Activated CD8-positive, alpha-beta T cell treated with anti-CD3 and anti-CD28 coated beads for 36 hours (primary cell): ENCODE measurements at regions not wholly inside any gene's neighbourhood (a gene's known extent, or its start where the extent isn't known, plus 50 kb on each side); places are given as distances from the start of the nearest gene placed in this dataset.
"Not testable (repeated sequence)": the region's sequence is repeated elsewhere in the genome, so short reads cannot be mapped to it uniquely, and the experiment has no call there.

Experiments used
- ATAC-seq: fragments of 200-7000 bp; cut with Tn5 transposase; one replicate; pipeline ENCODE4 v1.10.0; 2021; ENCODE audit warnings: mild to moderate bottlenecking, moderate library complexity
- CTCF ChIA-PET: fragments of 350-600 bp; sonication (Branson Sonifier 250); formaldehyde crosslinking; loops from one replicate; lab custom pipeline; 2021; ENCODE audit warnings: antibody characterized with exemption; lab: Charles Lee
- POLR2A ChIA-PET: fragments of 350-600 bp; sonication (Branson Sonifier 250); formaldehyde crosslinking; loops from one replicate; lab custom pipeline; 2021; ENCODE audit warnings: antibody characterized with exemption; lab: Charles Lee
- DNase-seq: peaks from one replicate; pipeline ENCODE4 v3.0.0-alpha.2; 2020
- H3K27ac Mint-ChIP-seq: one replicate; pipeline ENCODE4 v1.8.0; 2021; ENCODE audit warnings: mild to moderate bottlenecking, mixed read lengths
- H3K27me3 Mint-ChIP-seq: one replicate; pipeline ENCODE4 v1.8.0; 2021; ENCODE audit warnings: mixed read lengths
- H3K36me3 Mint-ChIP-seq: one replicate; pipeline ENCODE4 v1.8.0; 2021; ENCODE audit warnings: low read depth, mixed read lengths
- H3K4me1 Mint-ChIP-seq: one replicate; pipeline ENCODE4 v1.8.0; 2021; ENCODE audit warnings: low read depth, mixed read lengths
- H3K4me3 Mint-ChIP-seq: one replicate; pipeline ENCODE4 v1.8.0; 2021; ENCODE audit warnings: mild to moderate bottlenecking, moderate library complexity, mixed read lengths
- H3K9me3 Mint-ChIP-seq: one replicate; pipeline ENCODE4 v1.8.0; 2021; ENCODE audit warnings: mixed read lengths
- intact Hi-C: fragments of 100-400 bp; cut with micrococcal nuclease; formaldehyde crosslinking; loops from one replicate; pipeline ENCODE4 v1.10.0; 2022
- TF ChIP-seq, protein P1 (sequence below): fragments of 200-600 bp; IDR thresholded peaks from one replicate; pipeline ENCODE4 v1.8.0; 2022; ENCODE audit warnings: antibody characterized with exemption, mild to moderate bottlenecking

DNA sequence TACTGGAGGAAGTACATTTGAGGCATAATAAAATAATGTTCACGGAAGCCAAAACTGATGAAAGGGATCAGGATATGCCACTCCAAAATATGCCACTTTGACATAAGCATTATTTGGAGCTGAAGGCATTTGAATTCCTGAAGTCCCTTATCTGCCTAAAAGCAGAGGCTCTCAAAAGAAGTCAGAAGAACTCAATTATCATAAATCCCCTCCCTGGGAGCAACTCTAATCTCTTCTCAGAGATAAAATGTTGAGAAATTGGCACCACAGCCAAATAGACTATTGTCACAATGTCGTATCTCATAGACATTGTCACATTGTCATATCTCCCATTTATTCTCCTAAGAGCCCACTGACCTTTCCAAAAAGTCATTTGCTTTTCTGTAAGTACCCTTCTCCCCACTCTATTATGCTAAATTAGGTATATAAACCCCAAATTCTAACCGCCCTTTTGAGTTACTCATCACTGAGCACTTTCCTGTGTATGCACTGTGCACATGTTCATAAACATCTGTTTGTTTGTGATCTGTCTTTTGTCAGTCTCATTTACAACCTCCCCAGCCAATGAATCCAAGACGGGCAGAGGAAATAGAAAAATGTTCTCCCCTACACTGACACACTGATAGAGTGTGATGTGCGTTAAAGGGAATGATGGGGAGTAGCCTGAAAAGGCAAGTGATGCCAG, 78.5 kb upstream of the NAF1 start:
- Mint-ChIP-seq H3K27me3 (peaks cover 11% of the 10 kb centered on the region), H3K4me1 (no peaks in the 10 kb centered on the region), H3K36me3 (no peaks in the 10 kb centered on the region), H3K4me3 (no peak overlapping the region), H3K9me3 (no peaks in the 10 kb centered on the region), H3K27ac (no peak overlapping the region)
- ChIA-PET CTCF (no interaction called here), POLR2A (no interaction called here)
- ATAC-seq (no peak), DNase-seq (no peak)
- TF ChIP-seq, protein P1, sequence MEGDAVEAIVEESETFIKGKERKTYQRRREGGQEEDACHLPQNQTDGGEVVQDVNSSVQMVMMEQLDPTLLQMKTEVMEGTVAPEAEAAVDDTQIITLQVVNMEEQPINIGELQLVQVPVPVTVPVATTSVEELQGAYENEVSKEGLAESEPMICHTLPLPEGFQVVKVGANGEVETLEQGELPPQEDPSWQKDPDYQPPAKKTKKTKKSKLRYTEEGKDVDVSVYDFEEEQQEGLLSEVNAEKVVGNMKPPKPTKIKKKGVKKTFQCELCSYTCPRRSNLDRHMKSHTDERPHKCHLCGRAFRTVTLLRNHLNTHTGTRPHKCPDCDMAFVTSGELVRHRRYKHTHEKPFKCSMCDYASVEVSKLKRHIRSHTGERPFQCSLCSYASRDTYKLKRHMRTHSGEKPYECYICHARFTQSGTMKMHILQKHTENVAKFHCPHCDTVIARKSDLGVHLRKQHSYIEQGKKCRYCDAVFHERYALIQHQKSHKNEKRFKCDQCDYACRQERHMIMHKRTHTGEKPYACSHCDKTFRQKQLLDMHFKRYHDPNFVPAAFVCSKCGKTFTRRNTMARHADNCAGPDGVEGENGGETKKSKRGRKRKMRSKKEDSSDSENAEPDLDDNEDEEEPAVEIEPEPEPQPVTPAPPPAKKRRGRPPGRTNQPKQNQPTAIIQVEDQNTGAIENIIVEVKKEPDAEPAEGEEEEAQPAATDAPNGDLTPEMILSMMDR, result no peak
- intact Hi-C loops, result no loop called here

DNA sequence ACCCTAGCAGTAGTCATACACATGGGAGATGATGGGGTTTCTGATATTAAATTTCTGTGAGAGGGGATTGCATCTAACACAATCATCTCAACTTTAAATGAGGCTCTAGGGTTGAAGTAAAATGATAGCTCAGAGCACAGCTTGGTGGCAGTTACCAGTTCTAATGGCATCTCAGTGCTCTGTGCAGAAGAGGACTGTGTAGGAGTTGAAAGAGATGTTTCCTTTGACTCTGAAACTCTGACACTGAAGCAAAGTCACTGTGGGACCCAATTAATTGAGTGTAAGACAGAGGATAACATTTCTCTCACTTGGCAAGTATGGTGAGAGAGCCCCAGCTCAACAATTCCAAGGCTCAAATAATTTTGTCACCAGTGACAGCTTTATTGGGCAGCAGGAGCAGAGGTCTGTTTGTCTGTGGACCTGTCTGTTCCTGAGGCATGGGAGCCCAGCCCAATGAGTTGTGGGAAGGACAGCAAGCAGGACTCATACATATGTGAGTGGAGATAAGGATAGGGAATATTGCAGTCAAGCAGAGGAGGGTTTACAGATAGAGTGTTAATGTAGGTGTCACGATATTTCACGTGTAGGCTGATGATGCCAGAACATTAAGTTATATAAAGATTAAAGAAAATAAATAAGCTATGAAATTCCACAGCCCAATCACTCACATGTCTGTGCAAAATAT, 76.7 kb upstream of the NAF1 start:
- ChIA-PET CTCF (interaction anchor here (1.5 kb wide), 2 partner anchors 24 to 28 kb away, joined by 3 read pairs; no protein-coding TSS in a partner anchor), POLR2A (no interaction called here)
- DNase-seq (no peak), ATAC-seq (no peak)
- intact Hi-C loops, result no loop called here
- H3K27ac Mint-ChIP-seq, result no peak overlapping the region
- TF ChIP-seq, protein P1, result no peak
- no peaks in the 10 kb centered on the region for H3K9me3 Mint-ChIP-seq
- H3K4me3 Mint-ChIP-seq, result no peak overlapping the region
- H3K36me3 Mint-ChIP-seq, result no peaks in the 10 kb centered on the region
- peaks cover 12% of the 10 kb centered on the region for H3K27me3 Mint-ChIP-seq
- H3K4me1 Mint-ChIP-seq, result no peaks in the 10 kb centered on the region

DNA sequence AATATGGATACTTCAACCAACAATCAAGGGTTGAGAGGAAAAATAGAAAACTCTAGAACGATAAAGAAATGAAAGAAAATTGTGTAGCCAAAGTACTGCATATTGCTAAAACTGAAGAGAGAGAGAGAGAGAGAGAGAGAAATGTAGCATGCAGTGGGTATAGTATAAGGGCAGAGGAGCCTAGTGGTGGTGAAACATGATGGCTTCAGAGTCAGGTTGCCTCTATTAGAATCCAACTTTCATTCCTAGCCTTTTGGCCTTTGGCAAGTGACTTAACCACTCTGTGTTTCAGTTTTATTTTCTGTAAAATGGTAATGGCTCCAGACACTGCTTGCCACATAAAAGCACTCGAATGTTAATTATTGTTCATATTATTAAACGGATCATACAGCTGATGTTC, 71.2 kb upstream of the NAF1 start:
- H3K4me3 Mint-ChIP-seq, result no peak overlapping the region
- intact Hi-C loops, result no loop called here
- peaks cover 12% of the 10 kb centered on the region for H3K27me3 Mint-ChIP-seq
- peaks cover 9% of the 10 kb centered on the region for H3K9me3 Mint-ChIP-seq
- no peaks in the 10 kb centered on the region for H3K4me1 Mint-ChIP-seq
- ATAC-seq (no peak), DNase-seq (no peak)
- no peaks in the 10 kb centered on the region for H3K36me3 Mint-ChIP-seq
- no peak overlapping the region for H3K27ac Mint-ChIP-seq
- CTCF ChIA-PET, result no interaction called here
- POLR2A ChIA-PET, result no interaction called here
- TF ChIP-seq, protein P1, result no peak

DNA sequence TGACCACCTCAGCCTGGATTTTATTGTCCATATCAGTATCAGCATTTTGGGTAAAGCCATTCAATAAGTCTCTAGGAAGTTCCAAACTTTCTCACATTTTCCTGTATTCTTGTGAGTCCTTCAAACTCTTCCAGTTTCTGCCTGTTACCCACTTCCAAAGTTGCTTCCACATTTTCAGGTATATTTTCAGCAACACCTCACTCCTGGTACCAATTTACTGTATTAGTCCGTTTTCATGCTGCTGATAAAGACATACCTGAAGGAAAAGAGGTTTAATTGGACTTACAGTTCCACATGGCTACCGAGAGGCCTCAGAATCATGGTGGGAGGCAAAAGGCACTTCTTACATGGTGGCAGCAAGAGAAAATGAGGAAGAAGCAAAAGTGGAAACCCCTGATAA, 69.7 kb upstream of the NAF1 start:
- H3K36me3 Mint-ChIP-seq, H3K4me1 Mint-ChIP-seq, ATAC-seq, H3K9me3 Mint-ChIP-seq, H3K4me3 Mint-ChIP-seq, H3K27me3 Mint-ChIP-seq, H3K27ac Mint-ChIP-seq, CTCF ChIA-PET, intact Hi-C loops, POLR2A ChIA-PET, DNase-seq: not testable (repeated sequence)

DNA sequence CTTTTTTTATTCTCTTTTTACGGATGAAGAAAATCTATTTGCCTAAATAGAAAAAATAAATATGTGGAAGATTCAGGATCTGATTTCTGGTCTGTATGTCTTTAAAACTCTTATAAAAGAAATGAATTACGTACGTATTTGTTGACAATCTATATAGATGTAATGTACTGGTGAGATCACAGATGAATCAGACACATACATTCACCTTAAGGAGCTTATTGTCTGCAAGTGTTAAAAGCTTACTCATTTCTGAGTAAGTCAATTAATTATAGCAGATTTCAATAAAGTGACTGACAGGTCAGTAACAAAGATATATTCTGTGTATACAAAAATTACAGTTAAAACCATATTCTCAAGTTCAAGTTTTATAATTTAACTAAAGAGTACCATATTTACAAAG, 66.6 kb upstream of the NAF1 start:
- TF ChIP-seq, protein P1, result no peak
- Mint-ChIP-seq H3K4me1 (no peaks in the 10 kb centered on the region), H3K27ac (no peak overlapping the region), H3K36me3 (no peaks in the 10 kb centered on the region), H3K4me3 (no peak overlapping the region), H3K9me3 (peaks cover 11% of the 10 kb centered on the region), H3K27me3 (peaks cover 3% of the 10 kb centered on the region)
- POLR2A ChIA-PET, result no interaction called here
- ATAC-seq (no peak), DNase-seq (no peak)
- intact Hi-C loops, result no loop called here
- CTCF ChIA-PET, result interaction anchor here (1.4 kb wide), 1 partner anchor 34 kb away, joined by 3 read pairs; no protein-coding TSS in a partner anchor
